RKO (cell line): ENCODE measurements at regions not wholly inside any gene's neighbourhood (a gene's known extent, or its start where the extent isn't known, plus 50 kb on each side); places are given as distances from the start of the nearest gene placed in this dataset.
A peak's percentile ranks its signal among the peaks of the same experiment; 100 is the strongest.

ENCODE experiments used
- DNase-seq: peaks from one replicate; pipeline ENCODE4 v3.0.0-alpha.2; 2016; ENCODE audit warnings: low spot score

GRCh38 chr4:14176613-14177012, 549.1 kb upstream of the BOD1L1 start:
- no peak for DNase-seq

GRCh38 chr4:14177987-14178386, 550.5 kb upstream of the BOD1L1 start:
- no peak for DNase-seq

GRCh38 chr4:14178421-14178820, 550.9 kb upstream of the BOD1L1 start:
- DNase-seq, result no peak

GRCh38 chr4:14180166-14180565, 552.6 kb upstream of the BOD1L1 start:
- DNase-seq, result no peak

- no peak for DNase-seq
These were observed 553.6 kb upstream of the BOD1L1 start for GRCh38 chr4:14180983-14181601.

- DNase-seq, result no peak
These were observed 554.6 kb upstream of the BOD1L1 start for GRCh38 chr4:14182148-14182547.

GRCh38 chr4:14184265-14184664, 556.7 kb upstream of the BOD1L1 start:
- no peak for DNase-seq

- DNase-seq, result no peak
These were observed 557.2 kb upstream of the BOD1L1 start for GRCh38 chr4:14184767-14185166.

GRCh38 chr4:14188214-14188613, 560.7 kb upstream of the BOD1L1 start:
- no peak for DNase-seq

GRCh38 chr4:14193601-14194000, 566.1 kb upstream of the BOD1L1 start:
- no peak for DNase-seq

- peak; percentile 49 for DNase-seq
These were observed 568.6 kb upstream of the BOD1L1 start for GRCh38 chr4:14196131-14196530.

- no peak for DNase-seq
These were observed 587.7 kb upstream of the BOD1L1 start for GRCh38 chr4:14215116-14215770.

- DNase-seq, result no peak
These were observed 589.9 kb upstream of the BOD1L1 start for GRCh38 chr4:14217401-14217800.

GRCh38 chr4:14218641-14219040, 591.1 kb upstream of the BOD1L1 start:
- DNase-seq, result no peak

GRCh38 chr4:14221176-14221575, 593.7 kb upstream of the BOD1L1 start:
- DNase-seq, result no peak

- no peak for DNase-seq
These were observed 595.0 kb upstream of the BOD1L1 start for GRCh38 chr4:14222377-14223029.

GRCh38 chr4:14223461-14223860, 595.9 kb upstream of the BOD1L1 start:
- DNase-seq, result no peak

GRCh38 chr4:14225688-14226207, 598.2 kb upstream of the BOD1L1 start:
- no peak for DNase-seq

GRCh38 chr4:14233126-14233525, 605.6 kb upstream of the BOD1L1 start:
- no peak for DNase-seq

- no peak for DNase-seq
These were observed 606.8 kb upstream of the BOD1L1 start for GRCh38 chr4:14234307-14234706.

GRCh38 chr4:14236359-14236758, 608.8 kb upstream of the BOD1L1 start:
- no peak for DNase-seq

- no peak for DNase-seq
These were observed 610.4 kb upstream of the BOD1L1 start for GRCh38 chr4:14237911-14238310.

- DNase-seq, result no peak
These were observed 614.0 kb upstream of the BOD1L1 start for GRCh38 chr4:14241574-14241973.
